B cell (primary cell): ENCODE measurements at regions not wholly inside any gene's neighbourhood (a gene's known extent, or its start where the extent isn't known, plus 50 kb on each side); places are given as distances from the start of the nearest gene placed in this dataset.

Experiments
- ATAC-seq: fragments of 200-7000 bp; cut with Tn5 transposase; one replicate; pipeline ENCODE4 v1.10.0; 2021; ENCODE audit warnings: low read depth, mild to moderate bottlenecking, moderate number of reproducible peaks, moderate library complexity
- CTCF ChIA-PET: fragments of 350-600 bp; sonication (Branson Sonifier 250); formaldehyde crosslinking; loops from one replicate; lab custom pipeline; 2021; ENCODE audit warnings: antibody characterized with exemption, inconsistent platforms; lab: Charles Lee
- POLR2A ChIA-PET: fragments of 350-600 bp; sonication (Branson Sonifier 250); formaldehyde crosslinking; loops from one replicate; lab custom pipeline; 2021; ENCODE audit warnings: antibody characterized with exemption; lab: Charles Lee
- DNase-seq: peaks from one replicate; pipeline ENCODE4 v3.0.0; 2013
- H2AFZ ChIP-seq: 2 replicates; pipeline ENCODE4 v1.6.1; 2012; ENCODE audit warnings: mild to moderate bottlenecking, low read depth, low read length; ENCODE audit not compliant: insufficient read depth, poor library complexity, severe bottlenecking
- H3K27ac ChIP-seq, 2 donors: 1 replicate in 1 of 2; 2 replicates in 1 of 2; pipeline ENCODE4 v1.5.1; 2012 to 2013; ENCODE audit warnings: low read length in 2 of 2, mild to moderate bottlenecking in 2 of 2, moderate library complexity in 1 of 2
- H3K27me3 ChIP-seq, 4 experiments: fragments of 200-600 bp in 1 of 4; sonication (generic) in 1 of 4; replicated peaks in 1 of 4; 1 replicate in 2 of 4; 2 replicates in 2 of 4; pipeline versions ENCODE4 v1.6.1 to v1.7.0; 2013 to 2016; ENCODE audit warnings: low read length in 3 of 4, mild to moderate bottlenecking in 2 of 4, mixed read lengths in 1 of 4, moderate library complexity in 1 of 4; ENCODE audit not compliant: insufficient read depth in 4 of 4, control insufficient read depth in 3 of 4; ENCODE audit errors: control extremely low read depth in 1 of 4
- H3K36me3 ChIP-seq, 2 experiments: replicated peaks in 1 of 2; 1 replicate in 1 of 2; 2 replicates in 1 of 2; pipeline versions ENCODE4 v1.6.1 to v1.7.1; 2013; ENCODE audit warnings: low read length in 1 of 2; ENCODE audit not compliant: insufficient read depth in 2 of 2, control insufficient read depth in 1 of 2; ENCODE audit errors: control extremely low read depth in 1 of 2, extremely low read depth in 1 of 2
- H3K4me1 ChIP-seq, 2 donors: fragments of 200-600 bp in 1 of 2; sonication (generic) in 1 of 2; 1 replicate in 1 of 2; 2 replicates in 1 of 2; pipeline versions ENCODE4 v1.5.1 to v1.6.1; 2013 to 2017; ENCODE audit warnings: low read length in 2 of 2; ENCODE audit not compliant: control insufficient read depth in 2 of 2, insufficient read depth in 2 of 2
- H3K4me2 ChIP-seq: replicated peaks from 2 replicates; pipeline ENCODE3; 2012; ENCODE audit warnings: mild to moderate bottlenecking, low read depth, low read length; ENCODE audit not compliant: poor library complexity, severe bottlenecking
- H3K4me3 ChIP-seq, 5 experiments: fragments of 200-600 bp in 1 of 5; sonication (generic) in 1 of 5; 1 replicate in 3 of 5; 2 replicates in 2 of 5; pipeline versions ENCODE4 v1.5.1 to v1.7.0; 2011 to 2016; ENCODE audit warnings: low read length in 4 of 5, mild to moderate bottlenecking in 4 of 5, low read depth in 2 of 5, control low read depth in 1 of 5, moderate library complexity in 1 of 5; ENCODE audit not compliant: insufficient read depth in 1 of 5; ENCODE audit errors: control extremely low read depth in 1 of 5, extremely low read depth in 1 of 5
- H3K79me2 ChIP-seq: fragments of 200-600 bp; sonication (generic); one replicate; pipeline ENCODE4 v1.6.0; 2016; ENCODE audit warnings: low read length; ENCODE audit not compliant: control insufficient read depth, insufficient read depth
- H3K9ac ChIP-seq: fragments of 200-600 bp; sonication (generic); 2 replicates; pipeline ENCODE4 v1.6.1; 2017; ENCODE audit warnings: mild to moderate bottlenecking, low read length, moderate library complexity
- H3K9me3 ChIP-seq, 3 donors: one replicate each; pipeline versions ENCODE4 v1.6.1 to v1.7.1; 2013; ENCODE audit warnings: low read length in 2 of 3; ENCODE audit not compliant: control insufficient read depth in 2 of 3, insufficient read depth in 1 of 3; ENCODE audit errors: control extremely low read depth in 1 of 3
- H4K20me1 ChIP-seq: 2 replicates; pipeline ENCODE4 v1.6.0; 2012; ENCODE audit warnings: mild to moderate bottlenecking, low read length; ENCODE audit not compliant: insufficient read depth, control insufficient read depth, poor library complexity, severe bottlenecking
- H3K27ac Mint-ChIP-seq: one replicate; pipeline ENCODE4 v1.8.0; 2021; ENCODE audit warnings: mixed read lengths
- H3K27me3 Mint-ChIP-seq: one replicate; pipeline ENCODE4 v1.8.0; 2021; ENCODE audit warnings: mixed read lengths
- H3K4me1 Mint-ChIP-seq: one replicate; pipeline ENCODE4 v1.8.0; 2021; ENCODE audit warnings: mixed read lengths
- H3K4me3 Mint-ChIP-seq: one replicate; pipeline ENCODE4 v1.8.0; 2021; ENCODE audit warnings: mixed read lengths
- H3K9me3 Mint-ChIP-seq: one replicate; pipeline ENCODE4 v1.8.0; 2022; ENCODE audit warnings: mixed read lengths; ENCODE audit not compliant: insufficient read depth
- EZH2 ChIP-seq: IDR thresholded peaks from 2 replicates; pipeline ENCODE4 v1.6.1; 2012; ENCODE audit warnings: borderline replicate concordance, low read depth, mild to moderate bottlenecking, moderate library complexity, low read length; ENCODE audit not compliant: insufficient read depth, poor library complexity, severe bottlenecking
- WGBS: methylation state at CpG from one replicate; pipeline ENCODE4 v1.1.5; 2013; ENCODE audit warnings: missing lambda C conversion rate; ENCODE audit not compliant: insufficient coverage; 5-methylcytosine and 5-hydroxymethylcytosine counted together
- intact Hi-C: fragments of 100-400 bp; cut with micrococcal nuclease; formaldehyde crosslinking; loops from one replicate; pipeline ENCODE4 v1.10.0; 2022
- TF ChIP-seq, protein P1 (sequence below): fragments of 200-600 bp; IDR thresholded peaks from one replicate; pipeline ENCODE4 v1.8.0; 2022; ENCODE audit warnings: antibody characterized with exemption, mild to moderate bottlenecking

DNA sequence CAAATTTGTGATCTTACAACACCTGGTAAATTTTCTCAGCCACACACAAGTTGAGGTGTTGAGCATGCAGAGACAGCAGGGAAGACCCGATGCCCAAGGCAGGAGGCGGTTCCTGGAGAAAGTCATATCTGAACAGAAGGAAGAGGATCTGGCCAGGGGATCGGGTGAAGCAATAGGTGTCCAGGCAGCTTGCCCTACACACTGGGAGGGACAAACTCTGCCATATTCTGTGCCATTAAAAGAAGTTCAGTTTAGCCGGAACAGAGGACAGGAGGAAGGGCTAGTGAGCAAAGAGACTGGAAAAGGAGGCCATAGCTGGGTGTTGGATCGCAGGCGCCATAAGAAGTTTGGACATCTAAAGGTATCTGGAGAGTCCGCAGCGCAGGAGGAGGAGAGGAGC is 76.5 kb downstream of the TMPRSS5 start:
- H3K4me1 Mint-ChIP-seq = no peaks in the 10 kb centered on the region
- Histone ChIP-seq H2AFZ (no peak overlapping the region), H3K27ac (no peak overlapping the region), H3K4me1 (no peaks in the 10 kb centered on the region), H3K36me3 (no peaks in the 10 kb centered on the region), H3K27me3 (no peaks in the 10 kb centered on the region), H3K9ac (no peak overlapping the region), H3K9me3 (peaks cover 0 to 4% (median 0%) of the 10 kb centered on the region in 3 donors), H3K79me2 (no peaks in the 10 kb centered on the region), H3K4me3 (no peak overlapping the region), H4K20me1 (no peaks in the 10 kb centered on the region), H3K4me2 (no peak overlapping the region)
- no peaks in the 10 kb centered on the region for H3K9me3 Mint-ChIP-seq
- H3K4me3 Mint-ChIP-seq = no peak overlapping the region
- DNase-seq (no peak), ATAC-seq (no peak)
- CTCF ChIA-PET = no interaction called here
- intact Hi-C loops = no loop called here
- 91% methylated on average over 8 of the region's 8 CpGs for WGBS
- peaks cover 16% of the 10 kb centered on the region for H3K27me3 Mint-ChIP-seq
- no peak overlapping the region for H3K27ac Mint-ChIP-seq
- POLR2A ChIA-PET = no interaction called here
- TF ChIP-seq, protein P1, sequence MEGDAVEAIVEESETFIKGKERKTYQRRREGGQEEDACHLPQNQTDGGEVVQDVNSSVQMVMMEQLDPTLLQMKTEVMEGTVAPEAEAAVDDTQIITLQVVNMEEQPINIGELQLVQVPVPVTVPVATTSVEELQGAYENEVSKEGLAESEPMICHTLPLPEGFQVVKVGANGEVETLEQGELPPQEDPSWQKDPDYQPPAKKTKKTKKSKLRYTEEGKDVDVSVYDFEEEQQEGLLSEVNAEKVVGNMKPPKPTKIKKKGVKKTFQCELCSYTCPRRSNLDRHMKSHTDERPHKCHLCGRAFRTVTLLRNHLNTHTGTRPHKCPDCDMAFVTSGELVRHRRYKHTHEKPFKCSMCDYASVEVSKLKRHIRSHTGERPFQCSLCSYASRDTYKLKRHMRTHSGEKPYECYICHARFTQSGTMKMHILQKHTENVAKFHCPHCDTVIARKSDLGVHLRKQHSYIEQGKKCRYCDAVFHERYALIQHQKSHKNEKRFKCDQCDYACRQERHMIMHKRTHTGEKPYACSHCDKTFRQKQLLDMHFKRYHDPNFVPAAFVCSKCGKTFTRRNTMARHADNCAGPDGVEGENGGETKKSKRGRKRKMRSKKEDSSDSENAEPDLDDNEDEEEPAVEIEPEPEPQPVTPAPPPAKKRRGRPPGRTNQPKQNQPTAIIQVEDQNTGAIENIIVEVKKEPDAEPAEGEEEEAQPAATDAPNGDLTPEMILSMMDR = no peak
- no peak for TF ChIP-seq EZH2

DNA sequence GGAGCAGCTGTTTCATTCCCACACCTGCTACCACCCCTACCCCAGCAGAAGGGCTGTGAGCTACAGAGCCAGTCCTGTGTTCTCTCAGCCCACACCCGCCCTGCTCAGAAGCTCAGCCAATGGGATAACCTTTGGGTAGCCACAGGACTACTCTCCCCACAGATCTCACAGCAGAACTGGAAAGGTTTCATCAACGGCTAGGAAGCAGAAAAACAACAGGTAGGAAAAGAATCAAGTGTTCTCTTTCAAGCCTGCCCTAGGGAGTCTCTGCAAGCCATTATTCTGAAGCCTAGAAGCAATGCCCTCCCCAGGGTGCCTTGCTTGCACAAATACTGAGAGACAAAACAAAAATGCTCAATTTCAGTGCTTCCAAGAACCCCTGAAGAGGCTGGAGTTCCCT is 77.2 kb downstream of the TMPRSS5 start:
- Histone ChIP-seq H3K27me3 (peaks cover 0 to 3% (median 0%) of the 10 kb centered on the region in 4 experiments), H3K9me3 (peaks cover 0 to 6% (median 0%) of the 10 kb centered on the region in 3 donors), H3K79me2 (no peaks in the 10 kb centered on the region), H3K4me1 (no peaks in the 10 kb centered on the region), H3K36me3 (no peaks in the 10 kb centered on the region), H3K4me3 (no peak overlapping the region), H3K27ac (no peak overlapping the region), H3K9ac (no peak overlapping the region), H2AFZ (no peak overlapping the region), H4K20me1 (no peaks in the 10 kb centered on the region), H3K4me2 (no peak overlapping the region)
- Mint-ChIP-seq H3K9me3 (no peaks in the 10 kb centered on the region), H3K4me1 (no peaks in the 10 kb centered on the region), H3K27ac (no peak overlapping the region), H3K27me3 (peaks cover 16% of the 10 kb centered on the region), H3K4me3 (no peak overlapping the region)
- ChIA-PET CTCF (no interaction called here), POLR2A (no interaction called here)
- TF ChIP-seq, protein P1 = no peak
- TF ChIP-seq EZH2 = no peak
- DNase-seq (no peak), ATAC-seq (no peak)
- 50% methylated on average over 2 of the region's 2 CpGs for WGBS
- intact Hi-C loops = no loop called here
